Activated CD8-positive, alpha-beta T cell treated with anti-CD3 and anti-CD28 coated beads for 36 hours (primary cell): ENCODE measurements at regions not wholly inside any gene's neighbourhood (a gene's known extent, or its start where the extent isn't known, plus 50 kb on each side); places are given as distances from the start of the nearest gene placed in this dataset.

Source experiments
- ATAC-seq: fragments of 200-7000 bp; cut with Tn5 transposase; one replicate; pipeline ENCODE4 v1.10.0; 2021; ENCODE audit warnings: mild to moderate bottlenecking, moderate library complexity
- CTCF ChIA-PET: fragments of 350-600 bp; sonication (Branson Sonifier 250); formaldehyde crosslinking; loops from one replicate; lab custom pipeline; 2021; ENCODE audit warnings: antibody characterized with exemption; lab: Charles Lee
- POLR2A ChIA-PET: fragments of 350-600 bp; sonication (Branson Sonifier 250); formaldehyde crosslinking; loops from one replicate; lab custom pipeline; 2021; ENCODE audit warnings: antibody characterized with exemption; lab: Charles Lee
- DNase-seq: peaks from one replicate; pipeline ENCODE4 v3.0.0-alpha.2; 2020
- H3K27ac Mint-ChIP-seq: one replicate; pipeline ENCODE4 v1.8.0; 2021; ENCODE audit warnings: mild to moderate bottlenecking, mixed read lengths
- H3K27me3 Mint-ChIP-seq: one replicate; pipeline ENCODE4 v1.8.0; 2021; ENCODE audit warnings: mixed read lengths
- H3K36me3 Mint-ChIP-seq: one replicate; pipeline ENCODE4 v1.8.0; 2021; ENCODE audit warnings: low read depth, mixed read lengths
- H3K4me1 Mint-ChIP-seq: one replicate; pipeline ENCODE4 v1.8.0; 2021; ENCODE audit warnings: low read depth, mixed read lengths
- H3K4me3 Mint-ChIP-seq: one replicate; pipeline ENCODE4 v1.8.0; 2021; ENCODE audit warnings: mild to moderate bottlenecking, moderate library complexity, mixed read lengths
- H3K9me3 Mint-ChIP-seq: one replicate; pipeline ENCODE4 v1.8.0; 2021; ENCODE audit warnings: mixed read lengths
- CTCF ChIP-seq: fragments of 200-600 bp; IDR thresholded peaks from one replicate; pipeline ENCODE4 v1.8.0; 2022; ENCODE audit warnings: antibody characterized with exemption, mild to moderate bottlenecking
- intact Hi-C: fragments of 100-400 bp; cut with micrococcal nuclease; formaldehyde crosslinking; loops from one replicate; pipeline ENCODE4 v1.10.0; 2022

DNA sequence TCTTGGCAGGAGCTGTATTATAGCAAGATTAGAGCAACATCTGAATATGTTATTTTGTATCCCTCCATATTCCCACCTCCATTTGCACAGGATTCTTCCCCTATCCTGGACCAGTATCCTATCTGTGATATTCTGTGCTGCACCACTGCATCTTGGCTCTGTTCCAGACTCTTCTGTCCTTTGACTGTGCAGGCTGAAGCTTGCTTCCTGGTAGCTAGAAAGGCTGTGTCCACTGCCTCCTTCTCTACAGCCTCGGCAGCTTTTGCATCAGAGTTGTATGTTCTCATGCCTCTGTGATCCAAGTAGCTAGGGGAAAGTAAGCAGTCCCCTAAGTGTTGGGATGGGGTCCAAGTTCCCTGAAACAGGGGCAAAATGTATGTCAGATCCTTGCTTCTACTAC lies 104.1 kb downstream of the GAS1 start:
- no peak for DNase-seq
- Mint-ChIP-seq H3K27ac (no peak overlapping the region), H3K36me3 (no peaks in the 10 kb centered on the region), H3K4me3 (no peak overlapping the region), H3K9me3 (no peaks in the 10 kb centered on the region), H3K27me3 (no peaks in the 10 kb centered on the region), H3K4me1 (no peaks in the 10 kb centered on the region)
- no peak for TF ChIP-seq CTCF
- intact Hi-C loops: no loop called here
- ChIA-PET CTCF (no interaction called here), POLR2A (interaction anchor here (0.6 to 0.7 kb wide), 2 partner anchors 46 to 369 kb away, joined by 3 read pairs; no protein-coding TSS in a partner anchor)
- ATAC-seq: no peak

- CTCF ChIA-PET: no interaction called here
- Mint-ChIP-seq H3K27ac (no peak overlapping the region), H3K4me3 (no peak overlapping the region), H3K4me1 (no peaks in the 10 kb centered on the region), H3K36me3 (no peaks in the 10 kb centered on the region), H3K9me3 (no peaks in the 10 kb centered on the region), H3K27me3 (no peaks in the 10 kb centered on the region)
- intact Hi-C loops: no loop called here
- no peak for ATAC-seq
- POLR2A ChIA-PET: no interaction called here
- TF ChIP-seq CTCF: no peak
- no peak for DNase-seq
Observed at GRCh38 chr9:86842573-86842972, 104.7 kb downstream of the GAS1 start.

DNA sequence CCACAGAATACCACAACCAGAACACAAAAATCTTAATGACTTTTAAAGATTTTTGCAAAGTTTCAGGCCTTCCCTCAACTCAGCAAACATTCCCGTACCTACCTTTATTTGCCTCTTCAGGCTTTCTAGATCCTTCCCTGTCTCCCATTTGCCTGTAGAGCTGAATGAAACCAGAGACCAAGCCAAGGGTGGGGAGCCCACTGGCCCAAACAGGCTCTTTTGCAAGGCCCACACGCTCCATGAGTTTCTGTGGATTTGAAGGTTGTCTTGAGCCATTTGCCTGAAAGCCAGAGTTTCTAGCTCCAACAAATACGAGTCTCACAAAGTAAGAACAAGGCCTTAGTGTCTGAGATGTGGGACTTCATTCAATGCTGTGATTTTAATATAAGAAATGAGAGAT lies 107.8 kb downstream of the GAS1 start:
- no peak for DNase-seq
- CTCF ChIA-PET: no interaction called here
- peaks cover 6% of the 10 kb centered on the region for H3K27me3 Mint-ChIP-seq

DNA sequence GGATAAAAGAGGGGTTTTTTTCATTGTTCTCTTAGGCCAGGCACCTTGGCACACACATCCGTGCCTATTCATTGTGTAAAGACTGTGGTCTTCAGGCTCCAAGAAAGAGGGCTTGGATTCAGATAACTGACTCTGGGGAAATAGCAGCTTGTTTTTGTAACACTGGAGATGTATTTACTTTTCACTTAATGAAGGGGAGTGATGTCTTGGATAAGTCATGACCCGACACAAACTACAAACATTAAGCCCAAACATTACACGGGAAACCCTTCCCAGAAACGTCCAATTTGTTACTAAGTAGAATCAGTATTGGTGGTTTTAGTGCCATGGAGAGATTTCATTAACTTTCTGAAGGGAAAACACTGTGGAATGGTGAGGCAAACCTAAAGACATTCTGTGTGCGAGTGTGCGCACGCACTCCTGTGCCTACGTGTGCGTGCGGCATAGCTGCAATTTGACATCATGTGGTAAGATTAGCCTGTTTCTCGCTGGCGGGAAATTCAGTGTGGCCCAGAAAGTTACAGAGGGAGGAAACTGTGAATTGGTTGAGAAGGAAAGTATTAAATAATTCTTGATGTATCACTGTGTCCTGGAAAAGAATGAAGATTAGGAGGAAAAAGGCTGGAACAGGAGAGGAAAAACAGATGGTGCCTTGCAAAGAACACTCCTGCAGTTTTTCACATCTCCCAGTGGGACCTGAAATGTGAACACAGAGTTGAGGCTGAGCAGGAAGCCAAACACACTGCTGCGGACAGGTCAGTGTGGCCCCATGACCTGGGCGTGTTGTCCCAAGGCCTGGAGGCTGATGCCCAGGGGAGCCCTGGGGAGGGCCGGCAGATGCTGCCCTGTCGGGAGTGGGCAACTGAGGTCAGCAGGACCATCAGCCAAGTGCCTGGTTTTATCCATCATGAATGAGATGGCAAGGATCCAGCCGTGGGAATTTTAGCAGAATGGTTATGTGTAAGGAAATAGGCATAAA lies 108.5 kb downstream of the GAS1 start:
- Mint-ChIP-seq H3K4me3 (no peak overlapping the region), H3K36me3 (no peaks in the 10 kb centered on the region), H3K9me3 (no peaks in the 10 kb centered on the region), H3K27ac (no peak overlapping the region), H3K4me1 (no peaks in the 10 kb centered on the region), H3K27me3 (peaks cover 6% of the 10 kb centered on the region)
- POLR2A ChIA-PET: no interaction called here
- intact Hi-C loops: no loop called here
- CTCF ChIA-PET: no interaction called here
- ATAC-seq (no peak), DNase-seq (no peak)
- no peak for TF ChIP-seq CTCF

More for the DNA sequence above, 107.8 kb downstream of the GAS1 start:
- H3K27ac Mint-ChIP-seq: no peak overlapping the region
- no peaks in the 10 kb centered on the region for H3K9me3 Mint-ChIP-seq
- POLR2A ChIA-PET: no interaction called here
- ATAC-seq: no peak
- no peak for TF ChIP-seq CTCF
- intact Hi-C loops: no loop called here
- H3K36me3 Mint-ChIP-seq: no peaks in the 10 kb centered on the region
- no peak overlapping the region for H3K4me3 Mint-ChIP-seq
- H3K4me1 Mint-ChIP-seq: no peaks in the 10 kb centered on the region

GRCh38 chr9:86837345-86837744 lies 110.0 kb downstream of the GAS1 start:
- POLR2A ChIA-PET: no interaction called here
- H3K9me3 Mint-ChIP-seq: no peaks in the 10 kb centered on the region

More at GRCh38 chr9:86837345-86837744, 110.0 kb downstream of the GAS1 start:
- CTCF ChIA-PET: no interaction called here
- intact Hi-C loops: no loop called here
- Mint-ChIP-seq H3K27me3 (peaks cover 9% of the 10 kb centered on the region), H3K36me3 (no peaks in the 10 kb centered on the region), H3K4me3 (no peak overlapping the region), H3K4me1 (no peaks in the 10 kb centered on the region), H3K27ac (no peak overlapping the region)
- TF ChIP-seq CTCF: no peak
- DNase-seq (no peak), ATAC-seq (no peak)
